ENCODE measurements at regions not wholly inside any gene's neighbourhood (a gene's known extent, or its start where the extent isn't known, plus 50 kb on each side); places are given as distances from the start of the nearest gene placed in this dataset.
A peak's percentile ranks its signal among the peaks of the same experiment; 100 is the strongest.

DNA sequence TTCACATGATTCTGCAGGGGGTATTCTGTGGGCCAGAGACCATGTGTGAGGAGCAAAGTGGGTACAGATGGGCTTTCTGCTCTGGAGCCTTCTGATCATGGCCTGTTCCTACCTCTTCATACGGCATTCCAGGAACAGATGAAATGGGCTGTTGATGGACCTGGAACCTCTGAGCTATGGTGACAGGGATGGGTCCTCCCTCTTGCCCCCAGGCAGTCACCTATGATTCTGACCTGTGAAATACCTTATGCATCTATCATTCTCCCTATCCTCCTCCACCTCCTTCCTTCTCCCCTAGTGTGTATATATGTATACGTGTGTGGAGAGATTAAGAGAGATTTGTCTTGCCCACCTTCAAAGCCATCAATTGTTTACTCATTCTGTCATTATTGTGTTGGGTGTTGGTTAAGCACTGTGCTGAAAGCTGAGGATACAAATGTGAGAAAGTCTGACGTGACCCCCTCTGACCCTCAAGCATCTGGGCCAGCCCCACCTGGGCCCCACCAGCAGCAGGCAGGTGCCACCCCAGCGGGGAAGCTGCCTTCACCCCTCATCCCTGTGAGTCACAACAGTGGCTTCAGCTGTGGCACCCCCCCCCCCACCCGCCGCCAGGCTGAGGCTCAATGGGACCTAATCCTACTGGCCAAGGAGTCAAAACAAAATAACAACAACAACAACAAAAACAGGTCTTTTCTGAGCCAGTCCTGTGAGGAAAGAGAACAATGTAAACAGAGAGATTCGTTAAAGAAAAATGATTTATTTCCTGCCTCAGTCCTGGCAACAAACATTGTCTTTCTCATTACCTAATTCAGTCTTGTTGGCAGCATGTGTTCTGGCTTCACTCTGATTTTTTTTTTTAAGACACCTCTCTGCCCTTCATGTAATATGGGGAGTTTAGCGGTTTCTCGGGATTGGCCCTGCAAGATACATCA, 103.8 kb upstream of the CDC42EP3 start:
- WGBS, 2 donors: 75 to 83% methylated on average over 9 of the region's 9 CpGs
- no peak for ATAC-seq (ENCODE audit: insufficient read depth, low FRiP score)
- DNase-seq: no peak
- Histone ChIP-seq H3K27me3 (ENCODE audit: control insufficient read depth in 3 of 3, insufficient read depth in 3 of 3, low read length in 2 of 3) (no peaks in the 10 kb centered on the region), H3K4me1 (ENCODE audit: control insufficient read depth in 5 of 5, insufficient read depth in 5 of 5, low read length in 5 of 5) (peaks cover 0 to 39% (median 4%) of the 10 kb centered on the region in 5 donors), H3K9me3 (ENCODE audit: control insufficient read depth in 4 of 4, insufficient read depth in 3 of 4, low read length in 3 of 4) (no peaks in the 10 kb centered on the region), H3K9ac (ENCODE audit: insufficient read depth in 1 of 2, low read length in 2 of 2) (no peak overlapping the region), H3K4me3 (no peak overlapping the region), H3K36me3 (ENCODE audit: control insufficient read depth in 4 of 4, insufficient read depth in 4 of 4, low read length in 4 of 4) (no peaks in the 10 kb centered on the region), H3K27ac (ENCODE audit: low read depth in 1 of 2, low read length in 1 of 2) (no peak overlapping the region)
- TF ChIP-seq, protein P1, sequence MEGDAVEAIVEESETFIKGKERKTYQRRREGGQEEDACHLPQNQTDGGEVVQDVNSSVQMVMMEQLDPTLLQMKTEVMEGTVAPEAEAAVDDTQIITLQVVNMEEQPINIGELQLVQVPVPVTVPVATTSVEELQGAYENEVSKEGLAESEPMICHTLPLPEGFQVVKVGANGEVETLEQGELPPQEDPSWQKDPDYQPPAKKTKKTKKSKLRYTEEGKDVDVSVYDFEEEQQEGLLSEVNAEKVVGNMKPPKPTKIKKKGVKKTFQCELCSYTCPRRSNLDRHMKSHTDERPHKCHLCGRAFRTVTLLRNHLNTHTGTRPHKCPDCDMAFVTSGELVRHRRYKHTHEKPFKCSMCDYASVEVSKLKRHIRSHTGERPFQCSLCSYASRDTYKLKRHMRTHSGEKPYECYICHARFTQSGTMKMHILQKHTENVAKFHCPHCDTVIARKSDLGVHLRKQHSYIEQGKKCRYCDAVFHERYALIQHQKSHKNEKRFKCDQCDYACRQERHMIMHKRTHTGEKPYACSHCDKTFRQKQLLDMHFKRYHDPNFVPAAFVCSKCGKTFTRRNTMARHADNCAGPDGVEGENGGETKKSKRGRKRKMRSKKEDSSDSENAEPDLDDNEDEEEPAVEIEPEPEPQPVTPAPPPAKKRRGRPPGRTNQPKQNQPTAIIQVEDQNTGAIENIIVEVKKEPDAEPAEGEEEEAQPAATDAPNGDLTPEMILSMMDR (IDR thresholded peaks at IDR 0.05; ENCODE audit: control extremely low read depth, extremely low read depth): no peak

DNA sequence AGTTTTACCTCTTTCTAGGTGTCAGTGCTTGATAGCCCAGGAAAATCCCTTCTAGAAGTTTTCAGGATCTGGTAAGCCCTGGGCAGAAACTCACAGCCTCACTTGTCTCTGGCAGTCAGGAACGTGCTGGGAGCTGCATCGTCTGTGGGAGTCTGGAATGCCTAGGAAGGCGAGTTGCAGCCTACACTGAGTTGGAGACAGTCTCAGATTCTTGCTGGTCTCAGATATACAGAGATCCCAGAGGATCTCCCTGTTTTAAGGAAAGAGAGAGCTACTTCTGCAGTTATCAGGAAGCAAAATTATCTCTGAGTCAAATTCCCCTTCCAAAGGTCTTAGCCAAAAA, 104.4 kb upstream of the CDC42EP3 start:
- ATAC-seq (ENCODE audit: insufficient read depth, low FRiP score) (no peak), DNase-seq (peak; percentile 46 to 48 (median 46))
- no peak overlapping the region for H3K4me3 ChIP-seq
- H3K27ac ChIP-seq (ENCODE audit: low read depth in 1 of 2, low read length in 1 of 2): no peak overlapping the region
- H3K4me1 ChIP-seq (ENCODE audit: control insufficient read depth in 5 of 5, insufficient read depth in 5 of 5, low read length in 5 of 5): peaks cover 0 to 39% (median 4%) of the 10 kb centered on the region in 5 donors
- H3K9ac ChIP-seq (ENCODE audit: insufficient read depth in 1 of 2, low read length in 2 of 2): no peak overlapping the region
- 41 to 70% methylated on average over 3 of the region's 3 CpGs for WGBS, 2 donors
- no peaks in the 10 kb centered on the region for H3K9me3 ChIP-seq (ENCODE audit: control insufficient read depth in 4 of 4, insufficient read depth in 3 of 4, low read length in 3 of 4)
- H3K36me3 ChIP-seq (ENCODE audit: control insufficient read depth in 4 of 4, insufficient read depth in 4 of 4, low read length in 4 of 4): no peaks in the 10 kb centered on the region
- TF ChIP-seq, protein P1 (IDR thresholded peaks at IDR 0.05; ENCODE audit: control extremely low read depth, extremely low read depth): no peak
- H3K27me3 ChIP-seq (ENCODE audit: control insufficient read depth in 3 of 3, insufficient read depth in 3 of 3, low read length in 2 of 3): no peaks in the 10 kb centered on the region

DNA sequence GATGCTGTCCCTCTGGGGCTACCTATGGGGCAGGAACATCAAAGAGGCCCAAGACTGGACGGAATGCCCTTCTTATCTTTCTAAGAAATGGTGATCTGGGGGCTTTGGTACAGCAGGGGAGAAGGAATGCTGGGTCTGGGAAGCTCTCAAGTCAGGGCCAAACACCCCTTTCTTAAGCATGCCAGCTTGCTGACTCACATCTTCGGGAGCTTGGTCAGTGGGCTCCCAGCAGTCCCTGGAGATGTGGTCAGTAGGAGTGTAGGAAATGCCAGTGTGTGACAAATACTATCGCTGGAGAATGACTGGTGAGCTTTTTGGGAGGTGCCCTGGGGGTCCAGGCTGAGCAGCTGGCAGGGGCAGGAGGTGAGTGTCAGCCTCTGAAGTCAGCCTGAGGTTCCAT, 105.0 kb upstream of the CDC42EP3 start:
- Histone ChIP-seq H3K9ac (ENCODE audit: insufficient read depth in 1 of 2, low read length in 2 of 2) (no peak overlapping the region), H3K27ac (ENCODE audit: low read depth in 1 of 2, low read length in 1 of 2) (no peak overlapping the region), H3K4me1 (ENCODE audit: control insufficient read depth in 5 of 5, insufficient read depth in 5 of 5, low read length in 5 of 5) (peaks cover 0 to 39% (median 4%) of the 10 kb centered on the region in 5 donors), H3K36me3 (ENCODE audit: control insufficient read depth in 4 of 4, insufficient read depth in 4 of 4, low read length in 4 of 4) (no peaks in the 10 kb centered on the region), H3K4me3 (no peak overlapping the region), H3K27me3 (ENCODE audit: control insufficient read depth in 3 of 3, insufficient read depth in 3 of 3, low read length in 2 of 3) (no peaks in the 10 kb centered on the region), H3K9me3 (ENCODE audit: control insufficient read depth in 4 of 4, insufficient read depth in 3 of 4, low read length in 3 of 4) (no peaks in the 10 kb centered on the region)
- TF ChIP-seq, protein P1 (IDR thresholded peaks at IDR 0.05; ENCODE audit: control extremely low read depth, extremely low read depth): no peak
- 76 to 93% methylated on average over 3 of the region's 3 CpGs for WGBS, 2 donors
- no peak for ATAC-seq (ENCODE audit: insufficient read depth, low FRiP score)
- no peak for DNase-seq
